NCI-H1694 (cell line): ENCODE measurements at regions not wholly inside any gene's neighbourhood (a gene's known extent, or its start where the extent isn't known, plus 50 kb on each side); places are given as distances from the start of the nearest gene placed in this dataset.

ENCODE experiments used
- DNase-seq: peaks from one replicate; lab custom pipeline; 2025; lab: John Stamatoyannopoulos, UW

GRCh38 chr1:112264010-112264409 lies 132.0 kb upstream of the CTTNBP2NL start:
- no peak for DNase-seq

GRCh38 chr1:112264553-112264952 lies 131.5 kb upstream of the CTTNBP2NL start:
- no peak for DNase-seq

- DNase-seq = no peak
Observed at GRCh38 chr1:112265931-112266330, 130.1 kb upstream of the CTTNBP2NL start.

GRCh38 chr1:112267206-112267605 lies 128.8 kb upstream of the CTTNBP2NL start:
- DNase-seq = no peak

- no peak for DNase-seq
Observed at GRCh38 chr1:112267929-112268328, 128.1 kb upstream of the CTTNBP2NL start.

- DNase-seq = no peak
Observed at GRCh38 chr1:112268408-112268807, 127.6 kb upstream of the CTTNBP2NL start.

GRCh38 chr1:112271270-112271669 lies 124.7 kb upstream of the CTTNBP2NL start:
- no peak for DNase-seq

- no peak for DNase-seq
Observed at GRCh38 chr1:112272101-112272772, 123.8 kb upstream of the CTTNBP2NL start.

- no peak for DNase-seq
Observed at GRCh38 chr1:112284796-112285195, 111.2 kb upstream of the CTTNBP2NL start.

GRCh38 chr1:112285316-112285715 lies 110.7 kb upstream of the CTTNBP2NL start:
- no peak for DNase-seq

- no peak for DNase-seq
Observed at GRCh38 chr1:112285746-112286145, 110.3 kb upstream of the CTTNBP2NL start.

- DNase-seq = no peak
Observed at GRCh38 chr1:112296908-112297307, 99.1 kb upstream of the CTTNBP2NL start.

- DNase-seq = no peak
Observed at GRCh38 chr1:112297536-112297935, 98.5 kb upstream of the CTTNBP2NL start.

- DNase-seq = peak; percentile 73
Observed at GRCh38 chr1:112298558-112298957, 97.5 kb upstream of the CTTNBP2NL start.

- no peak for DNase-seq
Observed at GRCh38 chr1:112304126-112304525, 91.9 kb upstream of the CTTNBP2NL start.

GRCh38 chr1:112304612-112305011 lies 91.4 kb upstream of the CTTNBP2NL start:
- DNase-seq = no peak

- no peak for DNase-seq
Observed at GRCh38 chr1:112307930-112308591, 88.0 kb upstream of the CTTNBP2NL start.

- DNase-seq = no peak
Observed at GRCh38 chr1:112308716-112309115, 87.3 kb upstream of the CTTNBP2NL start.

- DNase-seq = no peak
Observed at GRCh38 chr1:112309499-112309898, 86.5 kb upstream of the CTTNBP2NL start.

GRCh38 chr1:112312315-112312714 lies 83.7 kb upstream of the CTTNBP2NL start:
- DNase-seq = no peak

- DNase-seq = no peak
Observed at GRCh38 chr1:112312879-112313278, 83.1 kb upstream of the CTTNBP2NL start.

- DNase-seq = no peak
Observed at GRCh38 chr1:112316254-112316913, 79.6 kb upstream of the CTTNBP2NL start.

- DNase-seq = no peak
Observed at GRCh38 chr1:112317140-112317539, 78.9 kb upstream of the CTTNBP2NL start.
